Karpas-422 (cell line): ENCODE measurements at regions not wholly inside any gene's neighbourhood (a gene's known extent, or its start where the extent isn't known, plus 50 kb on each side); places are given as distances from the start of the nearest gene placed in this dataset.

Experiments
- DNase-seq: peaks from one replicate; pipeline ENCODE4 v3.0.0-alpha.2; 2015
- H2AFZ ChIP-seq: fragments of 200-600 bp; sonication (generic); 2 replicates; pipeline ENCODE4 v1.6.1; 2014; ENCODE audit warnings: antibody characterized with exemption, low read length, mixed read lengths
- H3K27ac ChIP-seq: fragments of 200-600 bp; sonication (generic); 2 replicates; pipeline ENCODE4 v1.5.1; 2014; ENCODE audit warnings: mild to moderate bottlenecking, low read length, moderate library complexity
- H3K27me3 ChIP-seq: fragments of 200-600 bp; sonication (generic); 2 replicates; pipeline ENCODE4 v1.6.1; 2014; ENCODE audit warnings: low read length, mixed read lengths
- H3K36me3 ChIP-seq: fragments of 200-600 bp; sonication (generic); 2 replicates; pipeline ENCODE4 v1.6.1; 2014; ENCODE audit warnings: low read length, mixed read lengths; ENCODE audit not compliant: insufficient read depth
- H3K4me1 ChIP-seq: fragments of 200-600 bp; sonication (generic); 2 replicates; pipeline ENCODE4 v1.6.1; 2014; ENCODE audit warnings: mild to moderate bottlenecking, low read length, mixed read lengths
- H3K4me2 ChIP-seq: fragments of 200-600 bp; sonication (generic); 2 replicates; pipeline ENCODE4 v1.6.1; 2014; ENCODE audit warnings: low read length, low read depth, mild to moderate bottlenecking; ENCODE audit not compliant: poor library complexity, severe bottlenecking
- H3K4me3 ChIP-seq: fragments of 200-600 bp; sonication (generic); 2 replicates; pipeline ENCODE4 v1.5.1; 2014; ENCODE audit warnings: mild to moderate bottlenecking, antibody characterized with exemption, low read length, mixed read lengths
- H3K79me2 ChIP-seq: fragments of 200-600 bp; sonication (generic); 2 replicates; pipeline ENCODE4 v1.6.1; 2014; ENCODE audit warnings: mild to moderate bottlenecking, low read length, mixed read lengths
- H3K9ac ChIP-seq: fragments of 200-600 bp; sonication (generic); 2 replicates; pipeline ENCODE4 v1.6.0; 2014; ENCODE audit warnings: low read length
- H3K9me2 ChIP-seq: fragments of 200-600 bp; sonication (generic), shearing (Covaris generic); replicated peaks from 2 replicates; pipeline ENCODE4 v1.6.0; 2014; ENCODE audit warnings: mild to moderate bottlenecking, low read length, moderate library complexity; ENCODE audit not compliant: insufficient read depth
- H3K9me3 ChIP-seq: fragments of 300-700, 200-600 bp; sonication (generic); 2 replicates; pipeline ENCODE4 v1.6.1; 2014; ENCODE audit warnings: low read length, mixed read lengths
- H4K20me1 ChIP-seq: fragments of 200-600 bp; sonication (generic); 2 replicates; pipeline ENCODE4 v1.6.1; 2014; ENCODE audit warnings: mild to moderate bottlenecking, antibody characterized with exemption, low read length, low read depth; ENCODE audit not compliant: insufficient read depth

DNA sequence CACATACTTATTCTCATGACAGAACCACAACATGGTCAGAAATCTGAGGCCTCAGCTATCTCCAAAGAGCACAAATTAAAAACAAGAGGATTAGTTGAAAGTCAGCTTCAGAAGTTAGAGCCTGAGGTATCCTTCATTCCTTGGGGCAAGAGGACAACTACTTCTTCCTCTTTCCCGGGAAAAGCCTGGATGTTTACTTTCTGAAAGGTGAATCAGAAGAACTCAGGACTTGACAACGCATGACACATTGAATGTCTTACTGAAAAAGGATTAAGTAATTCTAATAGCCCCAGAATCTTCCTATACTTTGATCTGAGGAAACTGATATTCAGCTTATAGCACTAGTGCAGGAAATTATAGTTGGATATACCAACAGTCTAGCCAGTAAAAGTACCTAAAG, 573.2 kb downstream of the METTL4 start:
- H3K9ac ChIP-seq = no peak overlapping the region
- no peaks in the 10 kb centered on the region for H3K79me2 ChIP-seq
- no peak overlapping the region for H3K4me3 ChIP-seq
- H3K4me2 ChIP-seq = no peak overlapping the region
- H3K9me2 ChIP-seq = no peaks in the 10 kb centered on the region
- H3K27ac ChIP-seq = no peak overlapping the region
- H3K36me3 ChIP-seq = no peaks in the 10 kb centered on the region
- H3K27me3 ChIP-seq = no peaks in the 10 kb centered on the region
- H2AFZ ChIP-seq = no peak overlapping the region
- H3K9me3 ChIP-seq = no peaks in the 10 kb centered on the region
- H4K20me1 ChIP-seq = no peaks in the 10 kb centered on the region
- H3K4me1 ChIP-seq = no peaks in the 10 kb centered on the region
- DNase-seq = no peak

DNA sequence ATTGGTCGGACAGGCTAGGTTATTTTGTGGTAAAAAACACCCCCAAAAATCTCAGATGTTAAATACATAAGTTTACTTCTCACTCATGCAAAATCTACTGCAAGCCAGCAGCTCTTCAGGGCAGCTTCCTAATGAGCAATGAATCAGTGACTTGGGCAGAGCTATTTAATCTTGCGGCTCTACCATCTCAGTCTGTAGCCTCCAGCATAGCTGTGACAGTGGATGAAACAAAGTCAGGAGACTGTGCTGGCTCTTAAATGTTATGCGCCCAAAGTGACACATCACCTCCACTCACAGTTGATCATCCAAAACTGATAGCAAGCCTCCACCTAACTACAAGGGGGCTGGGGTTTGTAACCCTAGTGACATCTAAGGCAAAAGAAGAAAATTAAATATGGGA, 571.9 kb downstream of the METTL4 start:
- Histone ChIP-seq H3K9ac (no peak overlapping the region), H3K4me2 (no peak overlapping the region), H3K27ac (no peak overlapping the region), H3K27me3 (no peaks in the 10 kb centered on the region), H3K4me1 (no peaks in the 10 kb centered on the region), H4K20me1 (no peaks in the 10 kb centered on the region), H3K36me3 (no peaks in the 10 kb centered on the region), H3K79me2 (no peaks in the 10 kb centered on the region), H2AFZ (no peak overlapping the region), H3K9me3 (no peaks in the 10 kb centered on the region), H3K4me3 (no peak overlapping the region), H3K9me2 (no peaks in the 10 kb centered on the region)
- DNase-seq = no peak

GRCh38 chr18:2002151-2002550, 569.2 kb downstream of the METTL4 start:
- no peaks in the 10 kb centered on the region for H3K9me2 ChIP-seq

DNA sequence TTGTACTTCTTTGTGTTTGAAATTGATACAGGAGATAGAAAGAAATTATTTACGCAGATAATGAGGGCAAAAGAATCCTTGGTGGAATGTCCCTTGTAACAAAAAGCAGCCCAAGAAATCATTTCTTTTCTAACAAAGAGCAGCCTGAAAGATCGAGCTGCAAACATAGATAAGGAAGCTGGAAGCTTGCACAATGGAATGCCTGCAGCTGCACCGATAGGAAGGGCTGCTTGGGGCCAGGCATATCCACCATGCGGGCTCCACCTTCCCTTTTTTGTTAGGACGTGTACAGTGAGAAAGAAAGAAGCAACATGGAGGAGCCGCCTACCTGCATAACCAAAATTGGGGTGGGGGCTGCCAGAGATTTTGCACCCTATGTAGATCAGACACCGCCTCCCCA, 568.7 kb downstream of the METTL4 start:
- H3K27ac ChIP-seq = no peak overlapping the region
- H3K9ac ChIP-seq = no peak overlapping the region
- H3K9me2 ChIP-seq = no peaks in the 10 kb centered on the region
- no peaks in the 10 kb centered on the region for H3K79me2 ChIP-seq
- H3K27me3 ChIP-seq = no peaks in the 10 kb centered on the region
- no peak overlapping the region for H2AFZ ChIP-seq
- no peak overlapping the region for H3K4me3 ChIP-seq
- H3K9me3 ChIP-seq = no peaks in the 10 kb centered on the region
- H4K20me1 ChIP-seq = no peaks in the 10 kb centered on the region
- DNase-seq = no peak
- no peak overlapping the region for H3K4me2 ChIP-seq
- no peaks in the 10 kb centered on the region for H3K4me1 ChIP-seq
- no peaks in the 10 kb centered on the region for H3K36me3 ChIP-seq

More at GRCh38 chr18:2002151-2002550, 569.2 kb downstream of the METTL4 start:
- Histone ChIP-seq H3K27me3 (no peaks in the 10 kb centered on the region), H3K27ac (no peak overlapping the region), H3K9me3 (no peaks in the 10 kb centered on the region), H3K4me2 (no peak overlapping the region), H3K79me2 (no peaks in the 10 kb centered on the region), H4K20me1 (no peaks in the 10 kb centered on the region), H2AFZ (no peak overlapping the region), H3K36me3 (no peaks in the 10 kb centered on the region), H3K4me1 (no peaks in the 10 kb centered on the region), H3K9ac (no peak overlapping the region), H3K4me3 (no peak overlapping the region)
- no peak for DNase-seq

GRCh38 chr18:2009942-2010697, 561.2 kb downstream of the METTL4 start:
- DNase-seq = no peak

GRCh38 chr18:2027016-2027415, 544.3 kb downstream of the METTL4 start:
- H3K9me3 ChIP-seq = no peaks in the 10 kb centered on the region
- no peak overlapping the region for H3K9ac ChIP-seq
- H3K4me1 ChIP-seq = no peaks in the 10 kb centered on the region
- H4K20me1 ChIP-seq = no peaks in the 10 kb centered on the region
- no peaks in the 10 kb centered on the region for H3K36me3 ChIP-seq
- H3K27ac ChIP-seq = no peak overlapping the region
- no peaks in the 10 kb centered on the region for H3K27me3 ChIP-seq
- H2AFZ ChIP-seq = no peak overlapping the region
- 0 out of 2 replicates have a peak, but pooled peaks cover 3% of the 10 kb centered on the region for H3K9me2 ChIP-seq
- no peak overlapping the region for H3K4me2 ChIP-seq
- no peak for DNase-seq
- no peak overlapping the region for H3K4me3 ChIP-seq
- H3K79me2 ChIP-seq = no peaks in the 10 kb centered on the region

More at GRCh38 chr18:2009942-2010697, 561.2 kb downstream of the METTL4 start:
- Histone ChIP-seq H4K20me1 (no peaks in the 10 kb centered on the region), H3K4me1 (no peaks in the 10 kb centered on the region), H2AFZ (no peak overlapping the region), H3K4me2 (no peak overlapping the region), H3K9me2 (no peaks in the 10 kb centered on the region), H3K9ac (no peak overlapping the region), H3K36me3 (no peaks in the 10 kb centered on the region), H3K9me3 (no peaks in the 10 kb centered on the region), H3K27me3 (no peaks in the 10 kb centered on the region), H3K4me3 (no peak overlapping the region), H3K79me2 (no peaks in the 10 kb centered on the region), H3K27ac (no peak overlapping the region)

- H3K27me3 ChIP-seq = no peaks in the 10 kb centered on the region
- H3K4me1 ChIP-seq = no peaks in the 10 kb centered on the region
- H3K27ac ChIP-seq = no peak overlapping the region
- H3K4me2 ChIP-seq = no peak overlapping the region
- DNase-seq = no peak
- 0 out of 2 replicates have a peak, but pooled peaks cover 3% of the 10 kb centered on the region for H3K9me2 ChIP-seq
- no peaks in the 10 kb centered on the region for H3K36me3 ChIP-seq
- no peak overlapping the region for H2AFZ ChIP-seq
- no peak overlapping the region for H3K4me3 ChIP-seq
- no peak overlapping the region for H3K9ac ChIP-seq
- H3K79me2 ChIP-seq = no peaks in the 10 kb centered on the region
- no peaks in the 10 kb centered on the region for H4K20me1 ChIP-seq
- H3K9me3 ChIP-seq = no peaks in the 10 kb centered on the region
Measured at GRCh38 chr18:2027756-2028155, 543.5 kb downstream of the METTL4 start.

GRCh38 chr18:2028986-2029385, 542.3 kb downstream of the METTL4 start:
- Histone ChIP-seq H4K20me1 (no peaks in the 10 kb centered on the region), H3K9ac (no peak overlapping the region), H3K36me3 (no peaks in the 10 kb centered on the region), H3K4me2 (no peak overlapping the region), H3K27me3 (no peaks in the 10 kb centered on the region), H3K27ac (no peak overlapping the region), H3K4me1 (no peaks in the 10 kb centered on the region), H3K9me2 (0 out of 2 replicates have a peak, but pooled peaks cover 3% of the 10 kb centered on the region), H3K79me2 (no peaks in the 10 kb centered on the region), H3K9me3 (no peaks in the 10 kb centered on the region), H3K4me3 (no peak overlapping the region), H2AFZ (no peak overlapping the region)
- no peak for DNase-seq
